ENCODE measurements at regions not wholly inside any gene's neighbourhood (a gene's known extent, or its start where the extent isn't known, plus 50 kb on each side); places are given as distances from the start of the nearest gene placed in this dataset.
A peak's percentile ranks its signal among the peaks of the same experiment; 100 is the strongest.
"Not testable (repeated sequence)": the region's sequence is repeated elsewhere in the genome, so short reads cannot be mapped to it uniquely, and the experiment has no call there.

DNA sequence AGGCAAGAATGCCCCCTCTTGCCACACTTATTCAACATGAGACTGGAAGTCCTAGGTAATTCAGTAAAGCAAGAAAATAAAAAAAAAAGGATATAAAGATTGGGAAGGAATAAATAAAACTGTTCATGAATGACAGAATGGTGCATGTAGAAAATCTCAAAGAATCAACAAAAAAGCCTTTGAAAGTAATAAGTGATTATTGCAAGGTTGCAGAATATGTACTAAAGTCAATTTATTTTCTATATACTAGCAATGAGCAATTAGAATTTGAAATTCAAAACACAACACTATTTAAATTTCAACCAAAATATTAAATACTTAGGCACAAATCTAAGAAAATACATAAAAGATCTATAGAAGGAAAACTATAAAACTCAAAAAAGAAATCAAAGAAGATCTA, 58.6 kb downstream of the MAGEA10 start:
- no peak for DNase-seq (ENCODE audit: low read depth in 2 of 2)

DNA sequence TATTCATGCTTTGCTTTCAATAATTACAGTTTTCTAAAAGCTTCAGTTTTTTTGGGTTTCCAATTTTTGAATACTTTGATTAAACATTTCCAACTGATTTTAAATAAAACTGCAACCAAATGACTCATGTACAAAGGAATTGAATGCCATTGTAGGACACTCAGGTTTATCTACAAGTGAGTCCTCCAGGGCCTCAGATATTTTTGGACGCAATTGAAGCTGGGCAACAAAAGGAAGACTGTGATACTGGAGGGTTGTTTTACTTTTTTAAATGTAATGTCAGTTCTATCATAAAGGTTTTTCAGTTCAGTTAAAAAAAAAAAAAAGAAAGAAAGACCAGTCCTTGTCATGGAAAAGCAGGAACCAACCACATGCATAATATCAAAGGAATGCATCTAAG, 64.2 kb downstream of the MAGEA10 start:
- no peak for DNase-seq (ENCODE audit: low read depth in 2 of 2)

- DNase-seq (ENCODE audit: low read depth in 2 of 2), result peak; percentile 33 to 63
Observed at GRCh38 chrX:152072236-152072635, 66.1 kb downstream of the MAGEA10 start.

- no peak for DNase-seq (ENCODE audit: low read depth in 2 of 2)
Observed at GRCh38 chrX:152070144-152070543, 68.2 kb downstream of the MAGEA10 start.

GRCh38 chrX:152061557-152061956, 76.8 kb downstream of the MAGEA10 start:
- no peak for DNase-seq (ENCODE audit: low read depth in 2 of 2)

GRCh38 chrX:152061083-152061482, 77.3 kb downstream of the MAGEA10 start:
- no peak for DNase-seq (ENCODE audit: low read depth in 2 of 2)

DNA sequence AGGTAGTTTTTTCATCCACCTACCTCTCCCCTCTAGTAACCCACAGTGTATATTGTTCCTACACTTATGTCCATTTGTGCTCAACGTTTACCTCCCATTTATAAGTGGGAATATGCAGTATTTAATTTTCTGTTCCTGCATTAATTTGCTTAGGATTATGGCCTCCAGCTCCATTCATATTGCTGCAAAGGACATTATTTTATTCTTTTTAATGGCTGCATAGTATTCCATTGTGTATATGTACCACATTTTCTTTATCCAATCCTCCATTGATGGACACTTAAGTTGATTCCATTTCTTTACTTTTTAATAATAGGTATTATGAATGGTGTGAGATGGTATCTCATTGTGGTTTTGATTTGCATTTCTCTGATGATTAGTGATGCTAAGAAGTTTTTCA, 76.1 kb upstream of the GABRE start:
- not testable (repeated sequence) for DNase-seq (ENCODE audit: low read depth in 2 of 2)

DNA sequence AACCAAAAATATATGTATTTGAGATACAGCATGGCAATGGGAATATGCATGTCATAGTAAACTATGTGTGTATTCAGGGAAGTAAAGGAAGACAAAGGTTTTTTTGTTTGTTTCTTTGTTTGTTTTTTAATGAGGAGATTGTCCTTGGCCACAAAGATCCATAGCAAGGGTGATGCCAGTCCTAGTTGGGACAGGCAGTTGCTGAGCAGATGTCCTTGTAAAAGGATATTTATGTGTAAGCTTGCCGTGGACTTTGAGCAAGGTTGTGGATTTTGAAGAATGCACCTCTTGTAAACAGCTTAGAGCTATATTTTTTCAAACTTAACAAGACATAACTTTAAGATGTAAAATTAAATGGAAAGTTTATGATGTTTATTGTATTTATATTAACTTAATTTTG, 69.9 kb upstream of the GABRE start:
- DNase-seq (ENCODE audit: low read depth in 2 of 2), result no peak

- no peak for DNase-seq (ENCODE audit: low read depth in 2 of 2)
Observed at GRCh38 chrX:152038804-152039203, 64.3 kb upstream of the GABRE start.

DNA sequence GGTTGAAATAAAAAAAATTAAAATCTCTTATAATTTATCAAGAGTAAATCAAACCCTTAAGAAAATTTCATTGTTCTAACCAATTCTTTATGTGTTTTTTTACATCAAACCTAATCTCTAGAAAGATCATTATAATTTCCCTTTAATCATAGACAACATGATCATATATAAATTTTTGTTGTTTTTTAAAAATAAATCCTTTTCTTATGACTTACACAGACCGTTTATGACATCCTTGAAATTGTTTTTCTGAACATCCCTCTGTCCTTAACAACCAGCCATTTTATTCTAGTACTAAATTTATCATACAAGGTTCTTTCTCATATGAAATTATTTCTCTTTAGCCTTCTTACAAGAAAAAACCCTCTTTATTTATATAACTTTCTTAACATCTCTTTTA, 62.7 kb upstream of the GABRE start:
- DNase-seq (ENCODE audit: low read depth in 2 of 2), result no peak

GRCh38 chrX:152031346-152031745, 56.9 kb upstream of the GABRE start:
- DNase-seq (ENCODE audit: low read depth in 2 of 2), result not testable (repeated sequence)

DNA sequence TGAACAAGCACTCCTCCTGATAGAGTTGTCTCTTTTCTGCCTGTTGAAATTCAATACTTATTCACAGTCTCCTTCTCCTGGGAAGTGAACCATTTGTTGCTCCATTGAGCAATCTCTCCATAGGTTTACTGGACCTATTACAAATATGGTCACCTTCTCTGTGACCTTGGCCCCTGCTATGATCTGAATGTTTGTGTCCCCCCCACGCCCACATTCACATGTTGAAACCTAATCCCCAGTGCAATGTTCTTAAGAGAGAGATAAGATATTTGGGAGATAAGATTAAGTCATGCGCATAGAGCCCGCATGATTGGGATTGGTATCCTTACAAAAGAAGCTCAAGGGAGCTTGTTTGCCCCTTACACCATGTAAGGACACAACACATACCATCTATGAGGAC, 54.1 kb upstream of the GABRE start:
- no peak for DNase-seq (ENCODE audit: low read depth in 2 of 2)

- no peak for DNase-seq (ENCODE audit: low read depth in 2 of 2)
Observed at GRCh38 chrX:152025656-152026440, 51.4 kb upstream of the GABRE start.

- DNase-seq (ENCODE audit: low read depth in 2 of 2), result no peak
Observed at GRCh38 chrX:152024710-152025109, 50.2 kb upstream of the GABRE start.
